NCI-H510A treated with DMSO at 0.1 percent for 48 hours (cell line): ENCODE measurements at regions not wholly inside any gene's neighbourhood (a gene's known extent, or its start where the extent isn't known, plus 50 kb on each side); places are given as distances from the start of the nearest gene placed in this dataset.
A peak's percentile ranks its signal among the peaks of the same experiment; 100 is the strongest.
"Not testable (repeated sequence)": the region's sequence is repeated elsewhere in the genome, so short reads cannot be mapped to it uniquely, and the experiment has no call there.

Source experiments
- DNase-seq: peaks from one replicate; lab custom pipeline; 2025; lab: John Stamatoyannopoulos, UW

GRCh38 chr7:15143936-15144335, 241.4 kb upstream of the DGKB start:
- no peak for DNase-seq

GRCh38 chr7:15143121-15143520, 240.6 kb upstream of the DGKB start:
- DNase-seq, result no peak

DNA sequence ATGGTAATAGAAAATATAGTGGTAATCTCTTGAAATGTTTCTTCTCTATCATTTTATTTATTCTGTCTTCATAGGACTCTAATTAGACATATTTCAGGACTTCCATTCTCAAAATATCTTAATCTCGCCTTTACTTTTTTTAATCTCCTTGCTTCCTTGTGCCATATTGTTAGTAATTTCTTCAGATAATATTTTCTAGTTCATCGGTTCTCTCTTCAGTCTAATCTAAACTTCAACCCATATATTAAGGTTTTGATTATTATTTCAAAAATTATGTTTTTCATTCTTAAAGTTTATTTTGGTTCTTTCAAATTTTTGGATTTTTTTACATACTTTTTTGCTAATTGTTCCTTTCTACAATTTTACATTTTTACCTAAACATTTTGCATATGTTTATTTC, 237.9 kb upstream of the DGKB start:
- no peak for DNase-seq

- no peak for DNase-seq
These were observed 229.1 kb upstream of the DGKB start for GRCh38 chr7:15131661-15132060.

DNA sequence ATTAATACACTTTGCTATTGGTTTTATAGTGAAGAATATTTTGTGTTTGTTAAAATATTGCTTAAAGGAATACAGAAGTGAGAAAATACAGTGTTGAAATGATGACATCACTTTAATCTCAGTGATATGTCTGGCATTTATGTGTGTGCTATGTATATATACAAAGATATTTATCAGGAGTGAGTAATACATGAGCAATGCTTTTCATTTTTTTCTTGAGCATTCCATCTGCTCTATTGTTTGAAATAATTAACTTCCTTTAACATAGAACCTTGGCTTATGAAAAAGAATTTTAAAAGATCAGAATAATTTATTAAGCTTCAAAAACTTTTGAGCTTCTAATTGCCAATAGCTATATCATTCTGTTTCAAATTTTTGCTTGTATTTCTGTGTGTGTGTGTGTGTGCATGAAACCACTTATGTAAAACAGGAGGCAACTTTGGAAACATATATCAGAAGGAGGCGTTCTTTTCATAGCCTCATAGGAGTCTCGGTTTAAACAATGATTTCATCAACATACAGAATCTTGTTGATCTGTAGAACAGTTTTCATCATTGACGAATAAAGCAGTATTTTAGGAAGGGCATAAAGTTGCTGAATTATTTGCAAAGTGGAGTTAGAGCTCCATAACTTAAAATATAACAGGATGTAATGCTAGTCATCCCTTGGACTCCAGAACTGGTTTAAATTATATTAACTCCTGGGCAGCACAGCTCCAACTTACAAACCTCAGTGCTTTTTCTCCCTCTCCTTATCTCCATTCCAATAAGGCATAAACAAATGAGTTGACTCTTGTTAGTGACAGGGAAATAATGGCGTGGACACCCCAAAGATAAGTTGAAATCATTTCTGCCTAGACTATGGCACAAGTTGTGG, 228.4 kb upstream of the DGKB start:
- DNase-seq, result no peak

DNA sequence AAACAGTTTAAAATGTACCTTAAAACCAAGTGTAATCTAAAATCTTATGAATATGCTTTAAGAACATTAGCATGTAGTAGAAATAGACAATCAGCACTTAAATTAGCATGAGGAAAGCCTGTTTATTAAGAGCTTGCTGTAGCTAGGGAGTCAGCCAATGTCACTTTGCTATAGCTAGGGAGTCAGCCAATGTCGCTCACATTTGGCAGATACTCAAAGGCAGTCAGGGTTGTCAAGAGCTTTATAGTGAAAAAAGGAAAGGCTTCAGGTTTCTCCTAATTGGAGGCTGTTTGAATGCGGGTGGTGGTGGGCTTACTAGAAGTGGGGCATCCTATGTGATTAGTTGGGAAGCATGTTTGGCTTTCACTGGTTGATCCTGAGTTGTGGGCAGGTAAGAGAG, 226.2 kb upstream of the DGKB start:
- peak; percentile 58 for DNase-seq

GRCh38 chr7:15126653-15127052, 224.1 kb upstream of the DGKB start:
- DNase-seq, result not testable (repeated sequence)

DNA sequence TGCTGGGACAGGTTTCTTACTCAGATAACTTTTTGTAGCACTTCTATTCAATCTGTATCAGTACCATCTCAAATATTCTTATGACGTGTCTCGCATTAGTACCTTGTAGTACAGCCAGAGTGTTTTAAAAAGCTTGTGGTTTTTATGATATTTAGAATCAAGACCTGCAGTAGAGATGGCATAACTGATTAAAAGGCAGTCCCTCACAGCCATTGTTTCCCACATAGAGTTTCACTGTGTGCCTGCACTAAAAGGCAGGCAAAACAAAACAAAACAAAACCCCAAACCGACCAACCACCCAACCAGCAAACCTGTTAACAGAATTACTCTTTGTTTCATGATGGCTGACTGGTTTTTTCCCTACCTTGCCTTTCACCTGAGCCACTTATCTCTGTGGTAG, 221.3 kb upstream of the DGKB start:
- no peak for DNase-seq

- no peak for DNase-seq
These were observed 211.2 kb upstream of the DGKB start for GRCh38 chr7:15113752-15114151.

DNA sequence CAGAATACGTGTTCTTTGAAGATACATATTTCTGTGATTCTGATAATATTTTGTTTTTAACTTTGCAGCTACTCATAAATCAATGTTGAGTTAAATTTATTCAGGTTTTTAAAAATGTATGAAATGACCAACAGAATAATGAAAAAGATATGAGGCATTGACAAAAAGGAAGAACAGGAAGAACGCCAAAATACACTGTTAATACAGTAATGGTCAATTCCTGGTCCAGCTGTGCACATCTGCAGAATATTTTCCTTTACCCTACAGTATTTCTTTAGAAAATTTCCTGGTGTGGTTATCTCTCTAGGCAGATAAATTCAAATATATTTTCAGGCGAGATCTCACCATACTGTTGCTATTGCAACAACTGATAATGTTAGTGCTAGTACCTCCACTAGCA, 203.2 kb upstream of the DGKB start:
- DNase-seq, result no peak

- no peak for DNase-seq
These were observed 202.0 kb upstream of the DGKB start for GRCh38 chr7:15104411-15105092.

DNA sequence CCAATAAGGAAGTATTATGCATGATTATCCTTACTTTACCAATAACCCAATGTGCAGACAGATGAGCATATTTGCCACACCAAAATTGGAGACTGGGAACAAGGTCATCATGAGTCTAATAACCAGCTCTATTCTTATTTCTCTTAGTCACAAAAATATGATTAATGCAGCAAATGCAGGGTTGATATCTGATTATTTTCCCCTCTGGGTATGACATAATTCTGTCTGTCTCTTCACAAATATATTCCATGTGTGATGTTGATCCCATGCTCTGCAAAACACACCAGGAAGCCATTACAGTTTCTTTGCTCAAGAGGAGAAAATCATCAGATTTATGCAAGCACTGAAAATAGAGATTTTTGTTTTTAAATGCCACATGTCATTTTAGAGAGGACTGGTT, 196.5 kb upstream of the DGKB start:
- DNase-seq, result no peak

DNA sequence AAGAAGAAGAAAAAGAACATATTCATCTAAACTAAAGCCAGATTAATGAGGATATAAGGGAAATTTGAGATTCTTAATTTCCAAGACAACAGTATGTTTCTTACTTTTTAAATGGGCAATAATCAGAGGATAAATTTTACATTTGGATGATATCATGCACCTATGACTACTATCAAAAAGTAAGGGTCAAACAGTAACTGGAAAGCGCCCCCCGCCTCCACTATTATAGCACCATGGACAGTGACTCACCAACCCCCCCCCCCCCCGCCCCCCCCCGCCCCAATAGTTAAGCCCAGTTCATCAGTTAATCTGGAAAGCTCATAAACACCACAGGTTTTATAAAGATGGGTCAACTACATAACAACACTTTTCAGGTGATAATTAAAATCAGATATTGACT, 194.3 kb upstream of the DGKB start:
- no peak for DNase-seq

DNA sequence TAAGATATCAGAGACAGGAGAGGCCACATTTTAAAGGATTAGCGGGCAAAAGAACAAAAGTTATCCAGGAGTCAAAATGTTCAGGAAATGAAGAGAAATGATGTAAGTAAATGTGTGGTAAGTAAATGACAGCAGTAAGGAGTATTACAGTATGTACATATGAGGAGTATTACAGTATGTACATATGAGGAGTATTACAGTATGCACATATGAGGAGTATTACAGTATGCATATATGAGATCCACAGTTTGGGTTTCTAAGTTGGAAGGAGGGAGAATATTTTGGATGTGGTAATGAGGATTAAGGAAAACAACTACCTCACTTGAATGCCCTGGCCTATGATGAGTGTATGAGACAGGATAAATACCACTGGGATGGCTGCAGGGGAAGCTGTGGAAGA, 192.4 kb upstream of the DGKB start:
- no peak for DNase-seq

DNA sequence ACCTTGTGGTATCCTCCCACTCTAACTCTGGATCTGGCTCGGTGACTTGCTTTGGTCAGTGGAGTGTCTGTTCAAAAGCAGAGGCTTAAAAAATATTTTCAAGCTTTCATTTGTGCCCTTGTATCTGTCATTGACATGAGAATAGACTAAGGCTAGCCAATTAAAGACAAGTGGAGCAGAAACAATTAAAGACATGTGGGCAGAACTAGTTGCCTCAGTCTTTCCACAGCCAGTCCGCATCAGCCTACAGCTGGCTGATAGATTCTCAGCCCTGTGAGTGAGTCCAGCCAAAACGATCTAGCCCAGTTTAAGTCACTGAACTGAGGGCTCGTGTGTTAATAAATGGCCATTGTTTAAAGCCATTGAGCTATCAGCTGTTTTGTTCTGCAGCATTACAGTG, 185.2 kb upstream of the DGKB start:
- no peak for DNase-seq

DNA sequence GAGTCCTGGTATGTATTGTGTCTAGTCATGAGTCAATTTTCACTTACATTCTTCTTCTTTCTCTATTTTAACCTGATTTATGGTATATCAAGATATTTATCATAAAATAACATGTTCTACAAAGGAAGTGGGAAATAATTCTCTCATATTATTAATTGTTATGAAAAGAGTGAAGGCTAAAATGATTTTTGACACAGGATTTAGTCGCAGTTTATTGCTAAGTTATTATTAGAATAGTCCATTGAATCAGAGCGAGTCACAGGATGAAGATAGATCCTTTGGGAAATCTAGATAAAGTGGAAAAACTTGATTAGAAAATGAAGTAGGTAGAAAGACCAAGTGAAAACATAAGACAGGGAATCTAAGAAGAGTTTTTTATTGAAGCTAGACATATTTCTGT, 184.3 kb upstream of the DGKB start:
- no peak for DNase-seq

GRCh38 chr7:15086131-15086611, 183.6 kb upstream of the DGKB start:
- DNase-seq, result no peak

DNA sequence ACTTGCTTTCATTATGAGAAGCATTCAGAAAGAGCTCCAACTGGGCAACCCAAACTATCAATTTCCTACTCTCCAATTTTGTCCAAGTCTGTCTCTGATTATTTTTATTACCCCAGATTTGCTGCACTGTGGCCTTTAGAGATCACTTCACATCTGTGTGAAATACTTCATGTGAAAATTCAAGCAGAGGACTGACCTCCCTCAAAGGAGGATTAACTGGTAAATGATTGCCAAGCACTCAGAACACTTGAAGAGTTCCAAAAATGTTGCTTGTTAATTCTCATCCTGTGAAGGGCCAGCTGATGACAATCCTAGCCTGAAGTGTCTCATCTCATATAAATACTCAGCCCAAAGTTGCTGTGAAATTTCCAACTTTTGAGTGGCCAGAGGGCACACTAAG, 182.8 kb upstream of the DGKB start:
- no peak for DNase-seq

- DNase-seq, result no peak
These were observed 181.8 kb upstream of the DGKB start for GRCh38 chr7:15084368-15084767.

GRCh38 chr7:15081891-15082290, 179.3 kb upstream of the DGKB start:
- no peak for DNase-seq

GRCh38 chr7:15073301-15073700, 170.8 kb upstream of the DGKB start:
- no peak for DNase-seq

- no peak for DNase-seq
These were observed 165.8 kb upstream of the DGKB start for GRCh38 chr7:15068324-15068723.

DNA sequence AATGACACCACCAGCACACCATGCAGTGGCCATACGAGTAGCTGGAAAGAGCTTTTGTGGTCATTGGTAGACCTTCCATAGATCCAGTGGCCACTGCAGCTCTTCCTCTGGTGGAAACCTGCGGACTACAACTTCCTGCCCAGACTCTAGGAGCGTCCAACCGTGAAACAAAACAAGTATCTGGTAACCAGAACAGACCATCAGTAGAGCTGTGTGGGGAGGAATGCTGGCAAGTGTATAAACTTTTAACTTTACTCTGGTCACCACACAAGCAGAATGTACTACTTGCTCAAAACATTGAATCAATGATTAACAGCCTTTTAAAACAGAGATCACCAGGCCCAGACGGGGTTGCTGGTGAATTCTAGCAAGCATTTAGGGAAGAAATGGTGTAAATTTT, 154.7 kb upstream of the DGKB start:
- peak; percentile 7 for DNase-seq
